HG02970 (cell line): ENCODE measurements at regions not wholly inside any gene's neighbourhood (a gene's known extent, or its start where the extent isn't known, plus 50 kb on each side); places are given as distances from the start of the nearest gene placed in this dataset.

Experiments
- ATAC-seq: cut with Tn5 transposase; IDR thresholded peaks from one replicate; pipeline ENCODE4 v1.9.1; 2021; ENCODE audit warnings: mild to moderate bottlenecking, moderate library complexity, moderate number of reproducible peaks; ENCODE audit not compliant: unreplicated experiment, low FRiP score

DNA sequence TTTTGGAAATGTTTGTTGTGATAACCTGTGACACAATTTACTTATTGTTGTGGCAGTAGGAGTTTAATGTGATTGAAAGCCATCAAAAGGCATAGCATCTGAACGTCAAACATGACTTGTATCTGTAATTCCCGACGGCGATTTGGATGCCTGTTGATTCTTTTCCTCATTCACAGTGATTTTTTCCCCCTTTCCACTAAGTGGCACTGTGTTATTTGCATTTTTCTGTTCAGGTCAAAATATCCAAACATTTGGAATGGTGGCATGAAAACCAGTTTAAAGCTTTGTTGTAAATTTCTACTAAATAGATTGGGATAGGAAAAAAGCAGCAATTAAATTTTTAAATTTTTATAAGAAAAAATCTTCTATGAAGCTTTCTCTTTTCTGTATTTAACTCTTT is 259.9 kb upstream of the KCNH8 start:
- no peak for ATAC-seq

DNA sequence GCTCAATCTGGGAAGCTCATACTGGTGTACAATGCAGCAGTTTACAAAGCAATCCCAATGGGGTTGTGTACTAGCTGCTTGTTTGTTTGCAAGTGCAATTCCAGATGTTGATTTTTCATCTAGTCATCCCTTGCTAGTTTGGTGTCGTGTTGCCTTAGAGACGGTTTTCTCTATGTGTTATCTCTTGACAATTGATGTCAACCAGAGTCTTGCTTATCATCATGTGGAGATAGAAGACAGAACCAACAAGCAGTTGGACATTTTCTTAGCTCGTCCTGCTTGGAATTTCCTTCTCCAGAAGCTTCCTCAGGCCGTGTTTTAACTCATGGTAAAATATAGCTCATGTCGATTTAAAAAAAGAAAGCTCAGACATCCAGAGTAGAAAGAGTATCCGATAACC is 262.0 kb upstream of the KCNH8 start:
- ATAC-seq, result no peak

DNA sequence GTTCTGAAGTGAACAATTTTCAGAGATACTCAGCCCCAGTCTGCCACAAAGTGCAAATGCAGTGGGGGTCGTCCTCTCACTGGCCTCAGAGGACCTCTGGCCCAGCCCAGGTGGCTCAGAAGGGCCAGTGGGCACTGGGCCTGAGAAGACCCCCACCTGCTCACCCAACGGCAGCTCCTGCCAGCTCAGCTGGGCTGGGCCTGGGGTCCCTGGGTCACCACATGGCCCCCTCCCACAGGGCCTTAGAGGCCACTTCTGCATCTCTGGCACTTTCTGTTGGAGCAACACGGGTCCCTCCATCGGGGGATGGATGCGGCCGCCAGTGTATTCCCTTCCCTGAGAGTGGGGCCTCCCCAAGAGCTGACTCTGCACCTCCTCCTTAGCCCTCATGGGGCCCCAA is 262.7 kb upstream of the KCNH8 start:
- no peak for ATAC-seq

DNA sequence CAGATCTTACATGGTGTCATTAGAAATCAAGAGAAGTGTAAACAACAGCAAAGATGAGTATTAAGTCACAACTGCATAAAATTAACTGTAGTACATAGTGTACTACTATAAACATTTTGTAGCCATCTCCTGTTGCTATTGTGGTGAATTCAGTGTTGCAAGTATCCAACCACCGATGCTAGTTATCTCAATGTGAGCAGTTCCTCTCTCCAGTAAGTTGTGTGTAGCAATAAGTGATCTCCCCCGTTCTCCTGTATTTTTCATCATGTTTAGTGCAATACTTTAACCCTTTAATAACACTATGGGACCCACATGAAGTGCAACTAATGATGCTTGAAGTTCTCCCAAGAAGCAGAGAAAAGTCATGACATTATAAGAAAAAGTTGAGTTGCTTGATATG is 264.7 kb upstream of the KCNH8 start:
- no peak for ATAC-seq

DNA sequence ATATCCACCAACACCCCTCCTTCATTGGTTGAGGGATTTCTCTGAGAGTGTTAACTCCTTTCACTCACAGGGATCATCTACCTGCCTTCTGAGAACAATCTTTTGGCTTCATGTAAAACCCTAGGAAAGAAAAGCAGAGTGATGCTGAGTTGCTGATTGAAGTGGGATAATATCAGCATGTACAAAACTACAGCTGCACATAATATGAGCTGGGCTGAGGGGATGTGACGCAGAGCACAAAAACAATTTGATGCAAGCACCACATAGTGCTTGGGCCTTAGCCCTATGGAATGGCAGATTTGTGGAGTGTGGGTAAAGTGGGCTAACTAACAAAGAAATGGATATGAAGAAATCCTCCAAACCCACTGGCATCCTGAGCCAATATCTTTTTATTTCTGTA is 267.6 kb upstream of the KCNH8 start:
- no peak for ATAC-seq

DNA sequence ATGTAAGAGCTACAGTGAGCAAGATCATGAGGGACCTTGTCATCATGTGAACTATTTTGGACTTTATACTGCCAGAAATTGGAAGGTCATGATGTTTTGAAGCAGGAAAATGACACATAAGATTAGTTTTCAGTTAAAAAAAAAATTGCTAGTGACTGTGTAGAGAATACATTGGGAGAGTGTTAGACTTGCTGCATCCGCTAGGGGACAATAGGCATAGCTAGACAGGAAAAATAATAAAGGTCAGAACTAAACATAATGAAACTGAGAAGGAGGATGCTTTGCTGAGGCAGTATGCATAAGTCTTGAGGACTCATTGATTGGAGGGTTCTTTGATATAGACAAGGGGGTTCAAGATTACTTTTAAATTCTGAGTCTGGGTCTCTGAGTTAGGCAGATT is 275.8 kb upstream of the KCNH8 start:
- ATAC-seq, result no peak

DNA sequence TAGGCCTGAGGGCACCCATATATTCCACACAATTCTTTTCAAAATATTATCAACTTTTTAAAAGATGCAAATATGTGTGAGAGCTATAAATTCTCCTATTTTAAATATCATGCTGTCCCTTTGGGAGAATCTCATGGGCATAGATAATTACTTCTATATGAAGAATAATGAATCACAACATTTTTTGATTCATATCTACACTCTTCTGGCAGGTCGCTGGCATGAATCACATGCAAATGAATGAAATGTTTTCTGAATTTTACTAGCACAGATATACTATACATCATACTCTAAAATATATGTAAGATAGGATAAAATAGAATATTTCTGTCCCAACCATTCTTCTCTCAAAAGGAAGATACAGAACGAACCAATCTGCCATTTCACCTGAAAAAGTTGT is 277.7 kb upstream of the KCNH8 start:
- no peak for ATAC-seq

DNA sequence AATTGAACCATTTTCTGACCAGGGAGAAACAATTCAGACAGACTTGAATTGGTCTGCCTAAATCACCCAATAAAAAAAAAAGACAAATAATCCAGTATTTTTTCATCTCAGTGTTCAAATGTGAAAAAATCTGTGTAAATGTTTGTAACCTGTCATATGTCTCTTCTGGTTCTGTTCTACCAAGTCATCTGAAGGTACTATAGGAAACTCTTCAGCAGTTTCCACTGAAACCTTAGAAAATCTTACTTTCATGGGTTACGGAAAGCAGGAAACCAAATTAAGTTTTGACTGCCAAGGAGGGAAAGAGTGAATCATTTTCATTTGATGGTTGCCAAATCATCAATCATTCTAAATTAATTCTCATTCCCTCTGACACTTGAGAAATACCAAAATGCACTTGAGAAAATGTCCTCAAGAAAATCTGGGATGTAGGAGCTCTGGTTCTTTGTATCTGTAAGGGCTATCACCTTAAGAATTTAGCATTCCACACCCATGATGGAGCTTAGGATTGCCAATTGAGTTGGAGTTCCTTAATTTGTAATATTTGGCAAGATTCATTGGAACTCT is 278.2 kb upstream of the KCNH8 start:
- ATAC-seq, result no peak

DNA sequence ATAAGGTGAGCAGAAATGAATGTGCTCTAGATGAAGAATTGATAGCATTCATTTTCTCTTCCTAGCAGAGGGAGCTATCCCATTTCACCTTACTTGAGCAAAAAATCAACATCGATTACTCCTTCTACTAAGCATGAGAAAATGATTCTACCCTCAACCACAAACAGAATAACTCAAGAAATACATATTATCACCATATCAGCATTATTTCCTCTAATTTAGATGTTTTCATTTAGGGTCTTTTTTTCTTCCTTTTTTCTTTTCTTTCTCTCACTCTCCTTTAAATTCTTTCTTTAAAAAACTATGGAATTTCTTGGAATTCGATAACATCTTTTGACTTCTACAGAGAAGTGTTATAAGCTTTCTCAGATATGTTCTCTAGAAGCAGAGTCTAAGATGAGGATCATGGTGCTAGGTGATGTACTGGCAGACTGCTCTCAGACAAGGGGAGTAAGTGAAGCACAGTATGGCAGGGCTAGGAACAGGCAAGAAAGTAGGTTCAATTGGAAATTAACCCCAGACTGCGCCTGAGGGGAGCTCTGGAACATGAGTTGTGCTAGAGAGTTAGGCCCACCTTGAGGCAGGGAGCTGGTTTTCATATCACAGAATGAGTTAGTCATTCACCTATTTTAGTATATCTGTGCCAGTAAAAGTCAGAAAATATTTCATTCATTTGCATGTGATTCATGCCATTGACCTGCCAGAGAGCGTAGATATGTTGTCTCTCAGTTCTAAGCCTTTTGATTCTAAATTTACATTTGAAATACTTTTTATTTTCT is 279.2 kb upstream of the KCNH8 start:
- ATAC-seq, result no peak

DNA sequence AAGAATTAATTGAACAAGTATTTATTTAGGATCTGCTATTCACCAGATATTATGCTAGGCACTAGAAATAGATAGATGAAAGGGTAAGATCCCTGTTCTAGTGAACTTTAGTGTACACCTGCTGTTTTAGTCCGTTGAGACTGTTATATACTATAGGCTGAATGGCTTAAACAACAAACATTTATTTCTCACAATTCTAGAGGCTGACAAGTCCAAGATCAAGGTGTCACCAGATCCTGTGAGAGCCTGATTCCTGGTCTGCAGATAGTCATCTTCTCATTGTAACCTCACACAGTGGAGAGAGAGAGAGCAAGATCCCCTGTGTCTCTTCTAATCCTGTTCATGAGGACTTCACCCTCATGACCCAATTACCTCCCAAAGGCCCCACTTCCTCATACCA is 281.4 kb upstream of the KCNH8 start:
- ATAC-seq, result no peak

DNA sequence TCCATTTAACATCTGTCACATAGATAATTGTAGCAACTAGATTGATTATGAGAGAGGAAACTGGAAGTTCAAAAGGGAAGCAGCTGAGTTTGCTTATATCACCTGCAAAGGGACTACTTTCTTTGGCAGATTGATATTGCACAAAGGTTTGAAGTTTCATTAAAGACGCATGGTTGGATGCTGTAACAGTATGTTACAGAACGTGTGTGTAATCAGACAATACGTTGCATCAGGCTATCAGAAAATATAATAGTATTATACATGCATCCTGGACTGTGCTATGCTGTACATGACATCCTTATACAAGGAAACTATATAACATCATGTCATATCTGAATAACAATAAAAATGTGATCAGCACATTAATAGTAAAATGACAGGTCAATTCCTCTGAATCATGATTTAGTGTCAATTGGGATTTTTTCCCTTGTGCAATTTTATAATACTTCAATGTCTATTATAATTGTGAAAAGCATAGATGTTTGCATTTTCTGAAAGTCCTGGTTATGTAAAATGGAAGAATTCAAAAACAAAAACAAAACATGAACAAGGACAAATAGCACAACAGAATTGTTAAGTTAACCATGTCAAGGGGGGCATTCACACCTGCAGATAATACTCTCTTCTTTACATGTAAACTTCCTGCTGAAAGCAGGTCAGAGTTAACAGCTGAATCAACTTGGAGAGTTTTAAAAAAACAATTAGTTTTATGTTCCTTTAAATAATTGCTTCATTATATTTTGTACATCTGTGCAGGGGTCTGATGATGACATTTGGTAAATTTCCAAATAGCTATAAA is 283.2 kb upstream of the KCNH8 start:
- ATAC-seq, result no peak

DNA sequence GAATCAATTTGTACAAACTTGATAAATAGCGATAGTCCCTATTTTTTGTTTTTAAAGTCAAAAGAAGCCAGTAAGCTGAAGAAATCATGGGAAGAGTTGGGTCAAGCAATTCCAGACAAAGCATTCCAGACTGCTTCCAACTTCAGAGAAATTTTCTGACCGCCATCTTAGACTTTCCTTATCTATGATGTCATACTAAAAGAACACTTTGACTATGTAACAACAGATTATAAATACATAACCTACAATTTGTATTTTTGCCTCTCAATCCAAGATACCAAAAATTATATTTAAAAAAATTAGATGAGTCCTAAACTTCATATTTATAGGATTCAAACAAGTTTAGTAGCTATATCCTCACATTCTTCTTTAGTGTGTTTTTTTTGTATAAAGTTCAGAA is 286.2 kb upstream of the KCNH8 start:
- ATAC-seq, result no peak

DNA sequence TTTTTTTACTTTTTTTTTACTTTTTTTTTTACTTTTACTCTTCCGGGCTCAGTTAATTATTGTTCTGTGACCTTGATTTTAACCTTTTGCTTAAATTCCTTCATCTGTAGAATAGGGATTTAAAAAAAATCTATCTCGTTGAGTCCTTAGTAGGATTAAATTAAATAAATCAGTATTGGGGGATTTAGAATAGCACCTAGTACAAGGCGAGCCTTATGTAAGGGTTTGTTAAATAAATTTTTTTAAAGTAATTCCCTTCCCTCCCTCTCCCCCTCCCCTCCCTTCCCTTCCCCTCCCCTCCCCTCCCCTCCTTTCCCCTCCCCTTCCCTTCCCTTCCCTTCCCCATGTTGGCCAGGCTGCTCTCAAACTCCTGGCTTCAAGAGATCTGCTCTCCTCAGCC is 287.2 kb upstream of the KCNH8 start:
- ATAC-seq, result no peak

DNA sequence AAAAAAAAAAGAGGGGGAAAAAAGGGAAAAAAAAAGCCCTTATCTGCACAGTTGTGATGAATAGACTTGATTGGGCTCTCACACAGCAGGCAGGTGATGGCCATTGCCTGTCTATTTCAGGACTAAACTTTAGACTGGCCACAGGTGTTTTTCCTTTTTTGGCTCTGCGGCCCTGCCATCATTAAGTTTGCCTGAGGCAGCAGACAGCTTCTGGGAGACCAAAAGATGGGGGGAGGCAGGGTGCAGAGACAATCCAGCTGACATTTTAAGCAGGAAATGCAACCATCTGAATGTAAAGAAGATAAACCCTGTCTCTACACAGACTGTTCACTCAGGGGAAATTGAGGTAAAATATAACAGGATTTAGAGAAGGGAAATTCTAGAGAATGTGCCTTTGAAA is 295.0 kb upstream of the KCNH8 start:
- ATAC-seq, result no peak

DNA sequence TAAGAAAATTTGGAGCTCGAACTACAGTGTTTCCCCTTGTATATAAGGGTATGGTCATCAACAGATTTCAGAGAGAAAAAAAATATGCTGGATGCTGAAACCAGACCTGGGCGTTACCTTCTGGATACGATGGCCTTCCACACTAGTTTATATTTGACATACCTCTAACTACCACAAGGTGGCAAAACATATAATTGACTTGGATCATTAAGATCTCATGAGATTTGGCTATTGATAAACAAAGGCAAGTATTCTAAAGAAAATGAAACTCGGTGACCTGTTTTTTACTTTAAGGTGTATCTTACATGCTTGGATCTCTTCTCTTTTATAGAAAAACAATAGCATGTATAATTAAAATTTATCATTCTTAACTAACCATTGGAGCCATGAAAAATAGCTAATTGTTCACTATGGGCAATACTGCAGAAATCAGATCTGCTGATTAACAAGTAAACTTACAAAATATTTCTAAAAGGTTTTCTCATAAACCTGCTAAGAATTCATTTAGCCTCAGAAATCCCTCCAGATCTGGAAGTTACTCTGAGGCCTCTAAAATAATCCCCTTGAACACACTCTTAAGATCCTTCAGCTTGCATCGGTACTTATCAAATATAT is 300.6 kb upstream of the KCNH8 start:
- no peak for ATAC-seq

DNA sequence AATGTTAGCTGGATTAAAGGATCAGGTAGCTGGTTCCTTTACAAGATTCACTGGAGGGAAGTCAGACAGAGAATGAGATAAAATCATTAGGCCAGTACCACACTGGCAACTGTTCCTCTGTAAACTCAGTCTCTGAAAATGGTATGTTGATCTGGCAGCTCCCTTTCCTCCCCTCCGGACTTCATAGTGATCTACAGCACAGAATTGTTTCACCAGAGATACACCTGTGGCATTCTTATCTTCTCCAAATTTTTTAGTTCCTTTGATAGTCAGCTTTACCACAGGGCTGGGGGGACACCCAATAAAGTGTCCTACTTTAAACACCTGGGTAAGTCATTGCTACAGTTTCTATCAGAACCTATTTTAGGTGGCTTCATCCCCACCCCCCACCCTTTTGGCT is 304.3 kb upstream of the KCNH8 start:
- no peak for ATAC-seq

DNA sequence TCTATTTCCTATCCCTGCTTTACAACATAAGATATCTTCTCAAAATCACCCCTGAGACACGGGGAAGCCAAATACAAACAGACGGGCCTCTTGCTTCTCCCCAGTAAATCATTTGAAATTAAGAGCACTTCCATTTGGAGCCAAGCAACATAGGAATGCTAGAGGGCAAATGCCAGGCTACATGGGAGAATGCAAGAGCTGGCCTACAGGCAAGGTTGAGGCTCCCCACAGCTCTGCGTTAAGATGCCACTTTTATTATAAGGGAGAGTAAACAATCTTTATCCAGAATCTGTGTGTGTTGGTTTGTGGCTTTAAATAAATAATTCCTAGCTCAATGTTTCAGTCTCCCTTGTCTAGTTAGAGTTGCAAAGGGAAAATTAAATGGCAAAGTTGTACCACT is 305.1 kb upstream of the KCNH8 start:
- no peak for ATAC-seq

DNA sequence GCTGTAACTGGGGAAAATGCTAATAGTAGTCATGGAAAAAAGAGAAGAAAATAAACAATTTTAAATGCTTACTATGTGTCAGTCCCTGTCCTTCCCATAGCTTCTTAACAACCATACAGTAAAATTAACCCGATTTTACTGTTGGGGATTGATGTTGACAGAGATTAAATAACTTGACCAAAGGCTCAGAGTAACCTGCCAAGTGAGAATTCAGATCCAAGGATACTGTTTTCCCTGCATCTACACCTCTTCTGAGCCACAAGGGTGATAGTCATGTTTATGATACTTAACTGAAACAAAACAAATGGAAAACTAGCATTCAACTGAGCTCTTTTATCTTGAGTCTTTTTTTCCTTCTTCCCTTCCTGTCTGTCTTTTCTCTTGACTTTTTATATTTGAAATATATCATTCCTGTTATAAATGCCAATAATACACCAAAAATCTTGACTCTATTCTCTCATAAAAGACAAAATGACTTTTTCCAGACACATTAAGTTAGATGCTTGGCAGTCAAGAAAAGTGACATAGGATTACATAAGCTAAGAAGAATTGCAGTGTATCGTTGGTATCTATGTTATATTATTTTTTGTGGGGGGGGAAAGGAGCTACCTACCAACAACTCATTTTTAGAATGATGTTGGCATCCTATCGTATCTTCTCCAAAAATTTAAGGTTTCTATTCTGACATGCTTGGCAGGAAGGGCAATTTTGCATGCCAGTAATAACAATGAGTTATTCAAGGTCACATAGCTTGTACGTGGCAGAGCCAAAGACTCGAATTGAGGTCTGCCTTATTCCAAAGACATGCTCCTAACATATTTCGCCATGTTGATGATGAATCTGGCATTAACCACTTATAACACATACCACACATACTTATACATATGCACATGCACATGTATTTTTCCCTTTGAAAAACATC is 306.6 kb upstream of the KCNH8 start:
- no peak for ATAC-seq

DNA sequence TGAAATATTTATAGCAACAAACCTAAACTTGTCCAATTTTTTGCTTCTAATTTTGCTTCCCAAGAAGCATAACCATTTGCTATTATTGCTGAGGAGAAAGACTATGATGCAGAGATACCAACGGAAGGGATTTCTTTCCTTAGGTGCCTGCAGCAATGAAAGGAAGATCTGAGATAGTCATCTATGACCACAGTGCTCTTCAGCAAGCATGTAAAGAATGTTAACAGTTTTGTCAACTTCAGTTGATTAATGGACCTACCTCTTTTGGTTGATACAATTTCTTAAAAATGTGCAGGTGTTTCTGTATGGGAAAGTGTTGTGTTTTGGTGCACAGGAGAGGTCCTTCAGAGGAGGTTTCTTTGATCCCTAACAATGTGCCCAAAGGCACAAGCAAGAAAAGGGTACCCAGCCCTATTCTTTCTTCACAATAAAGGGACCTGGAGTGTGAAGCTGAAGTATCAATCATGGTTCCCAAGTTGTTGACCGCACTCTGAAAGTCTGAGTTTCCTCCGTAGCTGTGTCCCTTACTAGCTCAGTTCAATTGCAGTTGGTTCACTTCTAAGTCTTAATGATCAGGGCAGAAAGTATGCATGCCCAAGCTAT is 307.7 kb upstream of the KCNH8 start:
- ATAC-seq, result no peak

DNA sequence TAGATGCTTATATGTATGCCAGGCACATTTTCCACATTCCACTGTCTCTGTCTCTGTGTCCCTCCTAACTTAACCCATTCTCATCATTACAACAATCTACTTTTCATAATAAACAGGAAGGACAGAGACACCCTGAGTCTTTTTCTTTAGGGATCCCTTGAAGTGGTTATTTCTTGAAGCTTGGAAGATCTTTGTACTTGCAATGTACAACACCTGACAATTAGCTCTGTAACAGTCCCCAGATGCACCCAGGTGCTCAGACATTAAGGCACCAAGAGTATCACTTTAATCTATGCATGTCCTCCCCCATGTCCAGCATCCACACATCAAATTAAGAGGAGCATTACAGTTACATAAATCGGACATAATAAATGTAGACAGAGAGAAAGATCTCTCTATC is 309.6 kb upstream of the KCNH8 start:
- no peak for ATAC-seq
